SK-N-SH (cell line): ENCODE measurements at regions not wholly inside any gene's neighbourhood (a gene's known extent, or its start where the extent isn't known, plus 50 kb on each side); places are given as distances from the start of the nearest gene placed in this dataset.

Experiments used
- CTCF ChIA-PET: fragments of 300-600, 350-600 bp; formaldehyde crosslinking; extraction: SDS; loops from one replicate; lab custom pipeline; 2021; lab: Yijun Ruan, JAX
- POLR2A ChIA-PET: fragments of 350-600 bp; sonication (Branson Sonifier 250); formaldehyde crosslinking; extraction: SDS; loops from one replicate; lab custom pipeline; 2020; ENCODE audit warnings: antibody characterized with exemption, inconsistent platforms; lab: Yijun Ruan, JAX
- DNase-seq: peaks from one replicate; pipeline ENCODE4 v3.0.0; 2012
- H2AFZ ChIP-seq: fragments of 200-600 bp; sonication (generic); 2 replicates; pipeline ENCODE4 v1.8.1; 2016; ENCODE audit warnings: antibody characterized with exemption, mild to moderate bottlenecking, low read depth
- H3F3A ChIP-seq: fragments of 200-600 bp; sonication (generic); replicated peaks from 2 replicates; pipeline ENCODE3; 2016; ENCODE audit warnings: antibody characterized with exemption, mild to moderate bottlenecking; ENCODE audit not compliant: insufficient read depth
- H3K27ac ChIP-seq, 2 experiments: fragments of 200-500 bp in 1 of 2; fragments of 200-600 bp in 1 of 2; sonication (Bioruptor generic) in 1 of 2; sonication (generic), shearing (Covaris generic) in 1 of 2; 2 replicates each; pipeline versions ENCODE4 v1.5.1 to v1.6.1; 2014 to 2016; ENCODE audit warnings: low read depth in 2 of 2, inconsistent platforms in 1 of 2, low read length in 1 of 2, mild to moderate bottlenecking in 1 of 2, mixed read lengths in 1 of 2
- H3K27me3 ChIP-seq: fragments of 200-600 bp; sonication (generic), shearing (Covaris generic); 2 replicates; pipeline ENCODE4 v1.6.1; 2016; ENCODE audit warnings: mixed run types; ENCODE audit not compliant: insufficient read depth
- H3K36me3 ChIP-seq, 2 experiments: fragments of 200-500 bp in 1 of 2; fragments of 200-600 bp in 1 of 2; sonication (Bioruptor generic) in 1 of 2; sonication (generic) in 1 of 2; replicated peaks in 1 of 2; 2 replicates each; pipeline versions ENCODE3 to v1.5.1; 2014 to 2016; ENCODE audit warnings: low read length in 1 of 2, mild to moderate bottlenecking in 1 of 2; ENCODE audit not compliant: insufficient read depth in 2 of 2, control insufficient read depth in 1 of 2
- H3K4me1 ChIP-seq, 2 experiments: fragments of 200-500 bp in 1 of 2; fragments of 200-600 bp in 1 of 2; sonication (Bioruptor generic) in 1 of 2; sonication (generic), shearing (Covaris generic) in 1 of 2; 2 replicates each; pipeline versions ENCODE4 v1.5.1 to v1.6.1; 2014 to 2016; ENCODE audit warnings: low read depth in 1 of 2, low read length in 1 of 2, mixed run types in 1 of 2; ENCODE audit not compliant: insufficient read depth in 2 of 2, control insufficient read depth in 1 of 2
- H3K4me2 ChIP-seq: fragments of 200-600 bp; sonication (generic), shearing (Covaris generic); 2 replicates; pipeline ENCODE4 v1.6.1; 2017; ENCODE audit warnings: mixed run types
- H3K4me3 ChIP-seq, 2 experiments: fragments of 200-500 bp in 1 of 2; fragments of 200-600 bp in 1 of 2; sonication (Bioruptor generic) in 1 of 2; sonication (generic), shearing (Covaris generic) in 1 of 2; 2 replicates each; pipeline versions ENCODE4 v1.5.1 to v1.8.1; 2014 to 2016; ENCODE audit warnings: low read depth in 2 of 2, inconsistent platforms in 1 of 2, low read length in 1 of 2, mild to moderate bottlenecking in 1 of 2, mixed read lengths in 1 of 2, moderate library complexity in 1 of 2
- H3K79me2 ChIP-seq: fragments of 200-600 bp; sonication (generic); 2 replicates; pipeline ENCODE4 v1.8.1; 2017; ENCODE audit warnings: mild to moderate bottlenecking; ENCODE audit not compliant: insufficient read depth
- H3K9ac ChIP-seq: fragments of 200-600 bp; sonication (generic); 2 replicates; pipeline ENCODE4 v1.6.1; 2017; ENCODE audit warnings: mixed run types
- H3K9me2 ChIP-seq: fragments of 200-600 bp; sonication (generic); 2 replicates; pipeline ENCODE4 v1.6.1; 2017; ENCODE audit warnings: mixed run types
- H3K9me3 ChIP-seq: fragments of 200-600 bp; sonication (generic); 2 replicates; pipeline ENCODE4 v1.6.1; 2017; ENCODE audit warnings: mixed run types, mild to moderate bottlenecking, moderate library complexity
- H4K20me1 ChIP-seq: fragments of 200-600 bp; sonication (generic); 2 replicates; pipeline ENCODE4 v1.6.1; 2017; ENCODE audit warnings: mild to moderate bottlenecking, mixed run types; ENCODE audit not compliant: insufficient read depth
- FOXJ3 ChIP-seq: sonication (generic); formaldehyde crosslinking; IDR thresholded peaks from 2 replicates; pipeline ENCODE4 v1.5.1; 2020; ENCODE audit warnings: mild to moderate bottlenecking, missing genetic modification reagents
- MAX ChIP-seq: IDR thresholded peaks from 2 replicates; pipeline ENCODE4 v1.4.0; 2012; ENCODE audit warnings: low read depth
- MEF2A ChIP-seq: IDR thresholded peaks from 2 replicates; pipeline ENCODE4 v1.4.0; 2012; ENCODE audit warnings: low read depth, borderline replicate concordance
- NRF1 ChIP-seq: IDR thresholded peaks from 2 replicates; pipeline ENCODE4 v1.6.1; 2012; ENCODE audit warnings: low read depth, mild to moderate bottlenecking, low read length
- PBX3 ChIP-seq: IDR thresholded peaks from 2 replicates; pipeline ENCODE4; 2012
- RFX5 ChIP-seq: IDR thresholded peaks from 2 replicates; pipeline ENCODE4 v1.6.1; 2012; ENCODE audit warnings: mild to moderate bottlenecking, improper control_type of control experiment, low read length
- TEAD4 ChIP-seq: IDR thresholded peaks from 2 replicates; pipeline ENCODE4 v1.4.0; 2012; ENCODE audit warnings: mild to moderate bottlenecking, borderline replicate concordance; ENCODE audit not compliant: insufficient read depth
- WGBS: methylation state at CpG from one replicate; pipeline ENCODE4 v1.1.6; 2017; ENCODE audit warnings: low lambda C conversion rate; 5-methylcytosine and 5-hydroxymethylcytosine counted together
- TF ChIP-seq, protein P1 (sequence below): IDR thresholded peaks from 2 replicates; pipeline ENCODE4 v1.6.1; 2012; ENCODE audit warnings: mild to moderate bottlenecking, low read depth, low read length, moderate library complexity

GRCh38 chr7:118026791-118027190, 153.6 kb upstream of the CTTNBP2 start:
- 8% methylated on average over 2 of the region's 2 CpGs for WGBS
- Histone ChIP-seq H3K27me3 (no peaks in the 10 kb centered on the region), H4K20me1 (no peaks in the 10 kb centered on the region), H3K4me1 (peaks cover 0 to 3% of the 10 kb centered on the region in 2 experiments; a peak in 1 of 4 replicates), H3K9me3 (no peaks in the 10 kb centered on the region), H3K9me2 (no peaks in the 10 kb centered on the region), H3K36me3 (no peaks in the 10 kb centered on the region), H3K9ac (no peak overlapping the region), H2AFZ (no peak overlapping the region), H3K79me2 (no peaks in the 10 kb centered on the region)
- DNase-seq = no peak
- ChIA-PET POLR2A (no interaction called here), CTCF (interaction anchor here (1.3 kb wide), 1 partner anchor 16 kb away, joined by 4 read pairs; no protein-coding TSS in a partner anchor)
- TF ChIP-seq RFX5 (no peak), MAX (no peak), NRF1 (no peak), PBX3 (no peak)
- TF ChIP-seq, all 33 proteins: peak for 0
- Histone ChIP-seq H3K27ac (no peak overlapping the region), H3K4me3 (no peak overlapping the region), H3F3A (no peaks in the 10 kb centered on the region), H3K4me2 (no peak overlapping the region)

DNA sequence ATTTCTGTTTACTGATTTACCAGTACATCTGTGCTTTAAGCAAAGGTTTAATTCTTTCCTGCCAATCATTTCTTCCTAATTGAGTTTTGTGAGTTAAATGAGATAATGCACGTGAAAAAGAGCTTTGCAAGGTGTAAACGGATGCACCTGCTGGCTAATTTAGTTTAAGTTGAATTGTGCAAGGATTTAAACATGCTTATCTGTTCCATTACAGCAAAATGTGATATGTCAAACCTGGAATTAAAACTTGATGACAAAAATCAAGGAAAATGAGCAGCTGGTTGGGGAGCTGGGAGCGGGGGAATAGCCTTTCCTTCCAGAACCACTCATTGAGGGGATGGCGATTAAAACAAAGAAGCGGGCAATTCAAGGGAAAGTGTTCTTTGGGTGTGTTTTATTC, 155.0 kb upstream of the CTTNBP2 start:
- Histone ChIP-seq H3K79me2 (no peaks in the 10 kb centered on the region), H3F3A (no peaks in the 10 kb centered on the region), H2AFZ (no peak overlapping the region), H3K36me3 (no peaks in the 10 kb centered on the region), H3K9ac (no peak overlapping the region), H3K9me3 (no peaks in the 10 kb centered on the region), H3K9me2 (no peaks in the 10 kb centered on the region), H4K20me1 (no peaks in the 10 kb centered on the region), H3K4me3 (no peak overlapping the region), H3K4me1 (peaks cover 0 to 3% of the 10 kb centered on the region in 2 experiments; a peak in 1 of 4 replicates), H3K4me2 (no peak overlapping the region), H3K27ac (no peak overlapping the region), H3K27me3 (no peaks in the 10 kb centered on the region)
- TF ChIP-seq TEAD4 (no peak), RFX5 (no peak)
- CTCF ChIA-PET = no interaction called here
- WGBS = 9% methylated on average over 5 of the region's 5 CpGs
- DNase-seq = no peak
- POLR2A ChIA-PET = no interaction called here

GRCh38 chr7:118029826-118030422, 154.0 kb upstream of the LSM8 start:
- whole genome bisulfite sequencing = 3% methylated on average over 6 of the region's 6 CpGs
- POLR2A ChIA-PET = no interaction called here
- Histone ChIP-seq H3K4me3 (no peak overlapping the region), H3K36me3 (no peaks in the 10 kb centered on the region), H3K27me3 (no peaks in the 10 kb centered on the region), H4K20me1 (no peaks in the 10 kb centered on the region)
- TF ChIP-seq MEF2A (no peak), FOXJ3 (CRISPR knock-in tag) (no peak)
- TF ChIP-seq, protein P1, sequence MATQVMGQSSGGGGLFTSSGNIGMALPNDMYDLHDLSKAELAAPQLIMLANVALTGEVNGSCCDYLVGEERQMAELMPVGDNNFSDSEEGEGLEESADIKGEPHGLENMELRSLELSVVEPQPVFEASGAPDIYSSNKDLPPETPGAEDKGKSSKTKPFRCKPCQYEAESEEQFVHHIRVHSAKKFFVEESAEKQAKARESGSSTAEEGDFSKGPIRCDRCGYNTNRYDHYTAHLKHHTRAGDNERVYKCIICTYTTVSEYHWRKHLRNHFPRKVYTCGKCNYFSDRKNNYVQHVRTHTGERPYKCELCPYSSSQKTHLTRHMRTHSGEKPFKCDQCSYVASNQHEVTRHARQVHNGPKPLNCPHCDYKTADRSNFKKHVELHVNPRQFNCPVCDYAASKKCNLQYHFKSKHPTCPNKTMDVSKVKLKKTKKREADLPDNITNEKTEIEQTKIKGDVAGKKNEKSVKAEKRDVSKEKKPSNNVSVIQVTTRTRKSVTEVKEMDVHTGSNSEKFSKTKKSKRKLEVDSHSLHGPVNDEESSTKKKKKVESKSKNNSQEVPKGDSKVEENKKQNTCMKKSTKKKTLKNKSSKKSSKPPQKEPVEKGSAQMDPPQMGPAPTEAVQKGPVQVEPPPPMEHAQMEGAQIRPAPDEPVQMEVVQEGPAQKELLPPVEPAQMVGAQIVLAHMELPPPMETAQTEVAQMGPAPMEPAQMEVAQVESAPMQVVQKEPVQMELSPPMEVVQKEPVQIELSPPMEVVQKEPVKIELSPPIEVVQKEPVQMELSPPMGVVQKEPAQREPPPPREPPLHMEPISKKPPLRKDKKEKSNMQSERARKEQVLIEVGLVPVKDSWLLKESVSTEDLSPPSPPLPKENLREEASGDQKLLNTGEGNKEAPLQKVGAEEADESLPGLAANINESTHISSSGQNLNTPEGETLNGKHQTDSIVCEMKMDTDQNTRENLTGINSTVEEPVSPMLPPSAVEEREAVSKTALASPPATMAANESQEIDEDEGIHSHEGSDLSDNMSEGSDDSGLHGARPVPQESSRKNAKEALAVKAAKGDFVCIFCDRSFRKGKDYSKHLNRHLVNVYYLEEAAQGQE = no peak
- TF ChIP-seq, all 33 proteins: peak for 0
- no peak overlapping the region for H3K27ac ChIP-seq
- H2AFZ ChIP-seq = no peak overlapping the region
- no peaks in the 10 kb centered on the region for H3K79me2 ChIP-seq
- H3K9ac ChIP-seq = no peak overlapping the region
- peaks cover 0 to 3% of the 10 kb centered on the region in 2 experiments; a peak in 1 of 4 replicates for H3K4me1 ChIP-seq
- CTCF ChIA-PET = no interaction called here
- H3K9me3 ChIP-seq = no peaks in the 10 kb centered on the region
- no peaks in the 10 kb centered on the region for H3K9me2 ChIP-seq
- DNase-seq = no peak
- H3F3A ChIP-seq = no peaks in the 10 kb centered on the region
- H3K4me2 ChIP-seq = no peak overlapping the region
